ACC112 (cell line): ENCODE measurements at regions not wholly inside any gene's neighbourhood (a gene's known extent, or its start where the extent isn't known, plus 50 kb on each side); places are given as distances from the start of the nearest gene placed in this dataset.

Experiments
- H2AFZ ChIP-seq: fragments of 200-600 bp; sonication (generic); one replicate; pipeline ENCODE4 v1.6.0; 2017; ENCODE audit warnings: antibody characterized with exemption, low read length; ENCODE audit not compliant: unreplicated experiment
- H3K27ac ChIP-seq: fragments of 200-600 bp; sonication (generic); 2 replicates; pipeline ENCODE4 v1.5.1; 2014; ENCODE audit warnings: low read depth, mild to moderate bottlenecking, antibody characterized with exemption, low read length, moderate library complexity
- H3K27me3 ChIP-seq: fragments of 200-600 bp; sonication (generic); 2 replicates; pipeline ENCODE4 v1.6.1; 2014; ENCODE audit warnings: mild to moderate bottlenecking, antibody characterized with exemption, low read length, moderate library complexity, mixed read lengths; ENCODE audit not compliant: insufficient read depth
- H3K36me3 ChIP-seq: fragments of 200-600 bp; sonication (generic); 2 replicates; pipeline ENCODE4 v1.6.1; 2016; ENCODE audit warnings: mild to moderate bottlenecking, antibody characterized with exemption, low read length, moderate library complexity, mixed read lengths; ENCODE audit not compliant: insufficient read depth
- H3K4me1 ChIP-seq: fragments of 200-600 bp; sonication (generic); one replicate; pipeline ENCODE4 v1.6.1; 2016; ENCODE audit warnings: low read length, mixed read lengths; ENCODE audit not compliant: insufficient read depth, unreplicated experiment, control insufficient read depth
- H3K4me3 ChIP-seq: fragments of 200-600 bp; sonication (generic); 2 replicates; pipeline ENCODE4 v1.5.1; 2014; ENCODE audit warnings: mild to moderate bottlenecking, low read depth, low read length
- H3K79me2 ChIP-seq: fragments of 200-600 bp; sonication (generic); one replicate; pipeline ENCODE4 v1.6.0; 2016; ENCODE audit warnings: low read length; ENCODE audit not compliant: control insufficient read depth, unreplicated experiment, insufficient read depth

GRCh38 chrX:14079891-14080430, 50.3 kb upstream of the GEMIN8 start:
- Histone ChIP-seq H3K36me3 (no peaks in the 10 kb centered on the region), H3K4me1 (no peaks in the 10 kb centered on the region), H3K79me2 (no peaks in the 10 kb centered on the region), H3K27me3 (peaks cover 8% of the 10 kb centered on the region; the same call in 1 of the 2 replicates), H2AFZ (no peak overlapping the region), H3K4me3 (no peak overlapping the region), H3K27ac (no peak overlapping the region)
